ENCODE measurements at regions not wholly inside any gene's neighbourhood (a gene's known extent, or its start where the extent isn't known, plus 50 kb on each side); places are given as distances from the start of the nearest gene placed in this dataset.

GRCh38 chr12:97222391-97222790, 240.2 kb upstream of the RMST start:
- H3K4me3 ChIP-seq (replicated peaks; ENCODE audit: low read depth, low read length): no peak overlapping the region

DNA sequence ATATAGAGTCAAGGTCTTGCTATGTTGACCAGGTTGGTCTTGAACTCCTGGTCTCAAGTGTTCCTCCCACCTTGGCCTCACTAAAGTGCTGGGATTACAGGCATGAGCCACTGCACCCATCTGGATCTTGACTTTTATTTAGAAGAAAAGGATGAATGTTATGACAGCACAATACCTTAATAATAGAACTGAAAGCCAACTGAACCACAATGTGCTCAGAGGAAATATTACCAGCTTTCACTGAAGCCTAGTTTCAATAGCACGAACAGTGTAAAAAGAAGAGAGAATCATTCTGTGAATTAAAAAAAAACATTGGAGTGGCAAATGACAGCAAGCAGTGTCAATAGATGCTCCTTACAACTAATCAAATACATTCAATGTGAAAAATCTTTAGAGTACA, 239.2 kb upstream of the RMST start:
- TF ChIP-seq, protein P1, sequence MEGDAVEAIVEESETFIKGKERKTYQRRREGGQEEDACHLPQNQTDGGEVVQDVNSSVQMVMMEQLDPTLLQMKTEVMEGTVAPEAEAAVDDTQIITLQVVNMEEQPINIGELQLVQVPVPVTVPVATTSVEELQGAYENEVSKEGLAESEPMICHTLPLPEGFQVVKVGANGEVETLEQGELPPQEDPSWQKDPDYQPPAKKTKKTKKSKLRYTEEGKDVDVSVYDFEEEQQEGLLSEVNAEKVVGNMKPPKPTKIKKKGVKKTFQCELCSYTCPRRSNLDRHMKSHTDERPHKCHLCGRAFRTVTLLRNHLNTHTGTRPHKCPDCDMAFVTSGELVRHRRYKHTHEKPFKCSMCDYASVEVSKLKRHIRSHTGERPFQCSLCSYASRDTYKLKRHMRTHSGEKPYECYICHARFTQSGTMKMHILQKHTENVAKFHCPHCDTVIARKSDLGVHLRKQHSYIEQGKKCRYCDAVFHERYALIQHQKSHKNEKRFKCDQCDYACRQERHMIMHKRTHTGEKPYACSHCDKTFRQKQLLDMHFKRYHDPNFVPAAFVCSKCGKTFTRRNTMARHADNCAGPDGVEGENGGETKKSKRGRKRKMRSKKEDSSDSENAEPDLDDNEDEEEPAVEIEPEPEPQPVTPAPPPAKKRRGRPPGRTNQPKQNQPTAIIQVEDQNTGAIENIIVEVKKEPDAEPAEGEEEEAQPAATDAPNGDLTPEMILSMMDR (IDR thresholded peaks at IDR 0.05; ENCODE audit: low read length, missing control alignments): no peak

More at GRCh38 chr12:97222391-97222790, 240.2 kb upstream of the RMST start:
- DNase-seq (ENCODE audit: low read depth): no peak
- TF ChIP-seq, protein P1 (IDR thresholded peaks at IDR 0.05; ENCODE audit: low read length, missing control alignments): no peak

DNA sequence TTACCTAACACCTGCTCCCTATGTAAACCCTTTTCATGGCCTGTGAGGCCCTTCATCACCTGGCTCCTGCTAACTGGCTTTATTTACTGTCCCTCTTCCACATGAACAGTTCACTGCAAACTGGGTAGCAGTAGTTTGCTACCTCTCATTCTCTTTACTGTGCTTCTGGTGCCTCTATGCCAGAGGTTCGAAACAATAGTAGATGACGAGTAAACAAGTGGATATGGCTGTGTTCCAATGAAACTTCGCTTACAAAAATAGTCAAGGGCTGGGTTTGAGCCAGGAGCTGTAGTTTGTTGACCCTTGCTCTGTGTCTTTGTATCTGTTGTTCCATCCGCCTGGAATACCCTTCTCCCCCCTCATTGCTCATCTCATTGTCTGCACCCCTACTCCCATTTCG, 233.6 kb upstream of the RMST start:
- no peak for DNase-seq (ENCODE audit: low read depth)
- TF ChIP-seq, protein P1 (IDR thresholded peaks at IDR 0.05; ENCODE audit: low read length, missing control alignments): no peak

More for the DNA sequence above, 239.2 kb upstream of the RMST start:
- DNase-seq (ENCODE audit: low read depth): no peak
- no peak overlapping the region for H3K4me3 ChIP-seq (replicated peaks; ENCODE audit: low read depth, low read length)

GRCh38 chr12:97235102-97235501, 227.5 kb upstream of the RMST start:
- DNase-seq (ENCODE audit: low read depth): no peak
- no peak overlapping the region for H3K4me3 ChIP-seq (replicated peaks; ENCODE audit: low read depth, low read length)
- TF ChIP-seq, protein P1 (IDR thresholded peaks at IDR 0.05; ENCODE audit: low read length, missing control alignments): no peak

More for the DNA sequence above, 233.6 kb upstream of the RMST start:
- no peak overlapping the region for H3K4me3 ChIP-seq (replicated peaks; ENCODE audit: low read depth, low read length)

- no peak overlapping the region for H3K4me3 ChIP-seq (replicated peaks; ENCODE audit: low read depth, low read length)
- TF ChIP-seq, protein P1 (IDR thresholded peaks at IDR 0.05; ENCODE audit: low read length, missing control alignments): no peak
- DNase-seq (ENCODE audit: low read depth): no peak
Observed at GRCh38 chr12:97246368-97246767, 216.2 kb upstream of the RMST start.

DNA sequence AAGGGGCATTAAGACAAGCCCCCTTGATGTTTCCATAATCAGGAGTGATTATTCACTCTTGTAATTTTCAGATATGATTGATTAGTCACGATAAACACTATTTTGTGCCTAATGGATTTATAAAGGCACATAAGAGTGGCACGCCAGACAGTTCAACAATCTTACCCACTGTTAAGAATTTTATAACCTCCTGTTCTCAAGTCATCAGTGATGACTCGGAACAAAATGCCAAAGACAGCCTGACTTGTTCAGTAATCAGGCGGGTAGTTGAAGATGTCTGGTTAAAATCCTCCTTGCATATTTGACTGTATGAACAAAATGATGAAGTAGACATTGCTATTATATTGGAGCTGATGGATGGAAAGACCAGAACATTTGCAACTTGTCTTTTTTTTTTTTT, 212.1 kb upstream of the RMST start:
- no peak for DNase-seq (ENCODE audit: low read depth)
- TF ChIP-seq, protein P1 (IDR thresholded peaks at IDR 0.05; ENCODE audit: low read length, missing control alignments): no peak
- H3K4me3 ChIP-seq (replicated peaks; ENCODE audit: low read depth, low read length): no peak overlapping the region

GRCh38 chr12:97257726-97258125, 204.9 kb upstream of the RMST start:
- no peak overlapping the region for H3K4me3 ChIP-seq (replicated peaks; ENCODE audit: low read depth, low read length)
- DNase-seq (ENCODE audit: low read depth): no peak
- TF ChIP-seq, protein P1 (IDR thresholded peaks at IDR 0.05; ENCODE audit: low read length, missing control alignments): no peak

Measured in fibroblast of pulmonary artery (primary cell).